IPS DF 4.7 (cell line): ENCODE measurements at regions not wholly inside any gene's neighbourhood (a gene's known extent, or its start where the extent isn't known, plus 50 kb on each side); places are given as distances from the start of the nearest gene placed in this dataset.

ENCODE experiments used
- DNase-seq: peaks from one replicate; pipeline ENCODE4 v3.0.0-alpha.2; 2013; ENCODE audit warnings: low spot score; ENCODE audit errors: extremely low read depth

- DNase-seq, result no peak
These were observed 83.2 kb upstream of the ARHGAP24 start for GRCh38 chr4:85391589-85392410.

GRCh38 chr4:85393201-85393600 lies 81.7 kb upstream of the ARHGAP24 start:
- DNase-seq, result no peak

- DNase-seq, result no peak
These were observed 76.7 kb upstream of the ARHGAP24 start for GRCh38 chr4:85398276-85398675.

GRCh38 chr4:85399270-85399669 lies 75.7 kb upstream of the ARHGAP24 start:
- DNase-seq, result no peak

- no peak for DNase-seq
These were observed 72.6 kb upstream of the ARHGAP24 start for GRCh38 chr4:85402371-85402770.

- no peak for DNase-seq
These were observed 68.8 kb upstream of the ARHGAP24 start for GRCh38 chr4:85406185-85406584.

GRCh38 chr4:85407546-85407945 lies 67.4 kb upstream of the ARHGAP24 start:
- DNase-seq, result no peak

GRCh38 chr4:85408301-85408700 lies 66.6 kb upstream of the ARHGAP24 start:
- no peak for DNase-seq

- DNase-seq, result no peak
These were observed 65.7 kb upstream of the ARHGAP24 start for GRCh38 chr4:85409251-85409650.

GRCh38 chr4:85411386-85411785 lies 63.6 kb upstream of the ARHGAP24 start:
- DNase-seq, result no peak

GRCh38 chr4:85414972-85415371 lies 60.0 kb upstream of the ARHGAP24 start:
- no peak for DNase-seq

- no peak for DNase-seq
These were observed 58.9 kb upstream of the ARHGAP24 start for GRCh38 chr4:85416094-85416493.

- no peak for DNase-seq
These were observed 55.8 kb upstream of the ARHGAP24 start for GRCh38 chr4:85419103-85419502.

- no peak for DNase-seq
These were observed 54.1 kb upstream of the ARHGAP24 start for GRCh38 chr4:85420831-85421230.

GRCh38 chr4:85423431-85423830 lies 51.5 kb upstream of the ARHGAP24 start:
- DNase-seq, result no peak
